ENCODE measurements at regions not wholly inside any gene's neighbourhood (a gene's known extent, or its start where the extent isn't known, plus 50 kb on each side); places are given as distances from the start of the nearest gene placed in this dataset.

DNA sequence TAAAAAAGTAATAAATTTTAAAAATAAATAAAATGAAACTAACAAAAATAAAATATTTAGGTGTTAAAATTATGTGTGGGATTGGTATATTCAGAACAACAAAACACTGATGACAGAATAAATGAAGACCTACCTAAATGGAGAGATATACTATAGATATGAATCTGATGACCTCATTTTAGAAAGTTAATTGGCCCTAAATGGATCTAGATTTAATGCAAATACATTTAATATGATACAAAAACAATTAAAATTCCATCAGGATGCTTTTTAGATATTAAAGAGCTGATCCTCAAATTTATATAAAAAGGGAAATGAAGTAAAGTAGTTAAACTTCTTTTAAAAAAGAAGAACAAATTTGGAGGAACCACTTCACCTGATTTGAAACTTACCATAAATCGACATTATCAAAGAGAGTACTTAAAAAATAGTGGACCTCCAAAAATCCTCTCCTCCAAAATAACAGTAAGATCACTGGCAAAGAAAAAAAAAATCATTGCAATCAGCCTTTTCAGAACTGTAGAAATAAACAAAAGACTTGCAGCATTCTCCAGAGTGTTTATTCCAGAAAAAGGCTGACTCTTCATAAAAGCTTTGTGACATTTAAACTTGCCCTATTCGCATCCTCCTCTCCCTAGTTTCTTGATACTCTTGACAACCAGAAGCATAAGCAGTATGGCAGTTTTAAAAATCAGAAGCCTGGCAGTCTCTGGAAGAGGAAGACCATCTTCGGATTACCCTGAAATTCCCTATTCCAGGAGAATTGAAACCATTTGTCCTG, 125.9 kb upstream of the AKR1E2 start:
- Histone ChIP-seq H3K9me3 (no peaks in the 10 kb centered on the region), H3K27ac (ENCODE audit: low read length) (no peak overlapping the region), H3K4me3 (ENCODE audit: control insufficient read depth in 1 of 2, extremely low read depth in 1 of 2, low read length in 1 of 2) (no peak overlapping the region), H3K27me3 (replicated peaks in 1 of 2; ENCODE audit: control insufficient read depth in 2 of 2, extremely low read depth in 1 of 2, insufficient read depth in 2 of 2, low read length in 1 of 2) (peaks cover 0 to 9% of the 10 kb centered on the region in 2 experiments), H3K4me1 (ENCODE audit: control insufficient read depth in 1 of 2, extremely low read depth in 1 of 2, insufficient read depth in 2 of 2, low read length in 2 of 2) (no peaks in the 10 kb centered on the region), H3K36me3 (ENCODE audit: control insufficient read depth in 2 of 2, extremely low read depth in 1 of 2, insufficient read depth in 1 of 2, low read length in 1 of 2) (no peaks in the 10 kb centered on the region)
- Mint-ChIP-seq H3K36me3 (no peaks in the 10 kb centered on the region), H3K27me3 (peaks cover 13 to 17% of the 10 kb centered on the region in 2 donors), H3K9me3 (no peaks in the 10 kb centered on the region), H3K4me1 (no peaks in the 10 kb centered on the region), H3K4me3 (no peak overlapping the region), H3K27ac (no peak overlapping the region)
- POLR2A ChIA-PET: interaction anchor here in 1 of 2 donors (0.9 kb wide), 1 partner anchor 15 kb away, joined by 8 read pairs; no protein-coding TSS in a partner anchor
- ATAC-seq (replicated peaks in 1 of 4) (no peak), DNase-seq (no peak)
- WGBS (ENCODE audit: insufficient coverage): 100% methylated on average over 1 of the region's 3 CpGs
- CTCF ChIA-PET: interaction anchor here in 1 of 2 donors (0.6 kb wide), 1 partner anchor 9 kb away, joined by 3 read pairs; no protein-coding TSS in a partner anchor

DNA sequence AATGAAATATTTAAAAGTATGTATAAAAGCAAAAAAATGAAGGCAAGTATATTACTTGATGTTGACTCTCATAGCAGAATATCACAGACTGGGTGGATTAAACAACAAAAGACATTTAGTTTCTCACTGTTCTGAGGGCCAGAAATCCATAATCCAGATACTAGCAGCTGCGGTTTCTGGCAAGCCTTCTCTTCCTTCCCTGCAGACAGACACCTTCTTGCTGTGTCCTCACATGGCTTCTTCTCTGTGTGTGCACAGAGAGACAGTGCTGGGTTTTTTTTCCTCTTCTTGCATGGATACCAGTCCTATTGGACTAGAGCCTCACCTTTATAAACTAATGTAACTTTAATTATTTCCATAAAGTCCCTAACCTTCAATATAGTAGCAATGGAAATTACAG, 127.9 kb upstream of the AKR1E2 start:
- CTCF ChIA-PET: no interaction called here
- H3K36me3 ChIP-seq (ENCODE audit: control insufficient read depth in 2 of 2, extremely low read depth in 1 of 2, insufficient read depth in 1 of 2, low read length in 1 of 2): no peaks in the 10 kb centered on the region
- no CpG with 5 or more reads among the region's 1 CpG for WGBS (ENCODE audit: insufficient coverage)
- POLR2A ChIA-PET: no interaction called here
- no peaks in the 10 kb centered on the region for H3K36me3 Mint-ChIP-seq
- no peak overlapping the region for H3K4me3 Mint-ChIP-seq
- no peak overlapping the region for H3K27ac ChIP-seq (ENCODE audit: low read length)
- DNase-seq (no peak), ATAC-seq (replicated peaks in 1 of 4) (no peak)
- H3K27ac Mint-ChIP-seq: no peak overlapping the region
- peaks cover 0 to 9% of the 10 kb centered on the region in 2 experiments for H3K27me3 ChIP-seq (replicated peaks in 1 of 2; ENCODE audit: control insufficient read depth in 2 of 2, extremely low read depth in 1 of 2, insufficient read depth in 2 of 2, low read length in 1 of 2)
- no peaks in the 10 kb centered on the region for H3K9me3 ChIP-seq
- no peaks in the 10 kb centered on the region for H3K4me1 ChIP-seq (ENCODE audit: control insufficient read depth in 1 of 2, extremely low read depth in 1 of 2, insufficient read depth in 2 of 2, low read length in 2 of 2)
- no peaks in the 10 kb centered on the region for H3K9me3 Mint-ChIP-seq
- H3K27me3 Mint-ChIP-seq: peaks cover 7 to 16% of the 10 kb centered on the region in 2 donors
- no peak overlapping the region for H3K4me3 ChIP-seq (ENCODE audit: control insufficient read depth in 1 of 2, extremely low read depth in 1 of 2, low read length in 1 of 2)
- no peaks in the 10 kb centered on the region for H3K4me1 Mint-ChIP-seq

DNA sequence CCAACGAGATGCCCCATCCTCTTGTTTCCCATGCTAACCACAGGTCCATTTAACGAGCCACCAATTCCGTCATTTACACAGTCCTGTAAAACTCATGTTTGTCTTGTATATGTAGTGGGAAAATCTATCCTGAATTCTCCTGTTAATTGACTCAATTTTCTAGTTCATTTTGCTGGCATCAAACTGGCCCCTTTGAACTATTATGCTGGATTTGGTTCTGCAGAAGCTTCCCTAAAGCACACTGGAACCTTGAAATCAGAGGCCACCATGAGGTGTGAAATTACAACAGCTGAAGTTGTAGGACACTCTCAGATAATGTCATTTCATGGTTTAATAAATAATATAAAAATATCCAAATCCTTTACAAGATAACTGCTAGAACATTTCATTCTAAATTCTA, 129.8 kb upstream of the AKR1E2 start:
- no peak for ATAC-seq (replicated peaks in 1 of 4)
- POLR2A ChIA-PET: no interaction called here

DNA sequence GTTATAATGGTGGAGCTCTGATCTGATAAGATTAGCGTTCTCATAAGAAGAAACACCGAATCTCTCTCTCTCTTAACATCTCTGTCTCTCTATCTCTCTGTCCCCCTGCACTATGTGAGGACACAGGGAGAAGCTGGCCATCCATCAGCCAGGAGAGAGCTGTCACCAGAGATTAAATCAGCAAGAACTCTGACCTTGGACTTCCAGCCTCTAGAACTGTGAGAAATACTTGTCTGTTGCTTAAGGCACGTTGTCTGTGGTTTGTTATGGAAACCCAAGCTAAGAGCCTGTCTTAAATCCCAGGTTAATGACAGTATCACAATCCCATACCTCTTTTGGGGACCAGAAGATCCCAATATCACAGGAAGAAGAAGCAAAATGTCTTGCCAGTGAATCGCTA, 132.0 kb upstream of the AKR1E2 start:
- Histone ChIP-seq H3K9me3 (no peaks in the 10 kb centered on the region), H3K27ac (ENCODE audit: low read length) (no peak overlapping the region), H3K36me3 (ENCODE audit: control insufficient read depth in 2 of 2, extremely low read depth in 1 of 2, insufficient read depth in 1 of 2, low read length in 1 of 2) (no peaks in the 10 kb centered on the region), H3K27me3 (replicated peaks in 1 of 2; ENCODE audit: control insufficient read depth in 2 of 2, extremely low read depth in 1 of 2, insufficient read depth in 2 of 2, low read length in 1 of 2) (peaks cover 0 to 9% of the 10 kb centered on the region in 2 experiments), H3K4me3 (ENCODE audit: control insufficient read depth in 1 of 2, extremely low read depth in 1 of 2, low read length in 1 of 2) (no peak overlapping the region), H3K4me1 (ENCODE audit: control insufficient read depth in 1 of 2, extremely low read depth in 1 of 2, insufficient read depth in 2 of 2, low read length in 2 of 2) (no peaks in the 10 kb centered on the region)
- WGBS (ENCODE audit: insufficient coverage): 100% methylated on average over 1 of the region's 4 CpGs
- no peak for ATAC-seq (replicated peaks in 1 of 4)
- Mint-ChIP-seq H3K27ac (no peak overlapping the region), H3K9me3 (no peaks in the 10 kb centered on the region), H3K4me1 (no peaks in the 10 kb centered on the region), H3K4me3 (no peak overlapping the region), H3K27me3 (peaks cover 7 to 16% of the 10 kb centered on the region in 2 donors), H3K36me3 (no peaks in the 10 kb centered on the region)
- DNase-seq: no peak
- ChIA-PET POLR2A (no interaction called here), CTCF (no interaction called here)

More for the DNA sequence above, 129.8 kb upstream of the AKR1E2 start:
- Histone ChIP-seq H3K36me3 (ENCODE audit: control insufficient read depth in 2 of 2, extremely low read depth in 1 of 2, insufficient read depth in 1 of 2, low read length in 1 of 2) (no peaks in the 10 kb centered on the region), H3K4me3 (ENCODE audit: control insufficient read depth in 1 of 2, extremely low read depth in 1 of 2, low read length in 1 of 2) (no peak overlapping the region), H3K9me3 (no peaks in the 10 kb centered on the region), H3K4me1 (ENCODE audit: control insufficient read depth in 1 of 2, extremely low read depth in 1 of 2, insufficient read depth in 2 of 2, low read length in 2 of 2) (no peaks in the 10 kb centered on the region), H3K27ac (ENCODE audit: low read length) (no peak overlapping the region), H3K27me3 (replicated peaks in 1 of 2; ENCODE audit: control insufficient read depth in 2 of 2, extremely low read depth in 1 of 2, insufficient read depth in 2 of 2, low read length in 1 of 2) (peaks cover 0 to 9% of the 10 kb centered on the region in 2 experiments)
- CTCF ChIA-PET: no interaction called here
- H3K4me3 Mint-ChIP-seq: no peak overlapping the region
- no peaks in the 10 kb centered on the region for H3K4me1 Mint-ChIP-seq
- no peaks in the 10 kb centered on the region for H3K9me3 Mint-ChIP-seq
- WGBS (ENCODE audit: insufficient coverage): no CpG with 5 or more reads among the region's 3 CpGs
- H3K36me3 Mint-ChIP-seq: no peaks in the 10 kb centered on the region
- H3K27ac Mint-ChIP-seq: no peak overlapping the region
- DNase-seq: no peak
- peaks cover 7 to 16% of the 10 kb centered on the region in 2 donors for H3K27me3 Mint-ChIP-seq

DNA sequence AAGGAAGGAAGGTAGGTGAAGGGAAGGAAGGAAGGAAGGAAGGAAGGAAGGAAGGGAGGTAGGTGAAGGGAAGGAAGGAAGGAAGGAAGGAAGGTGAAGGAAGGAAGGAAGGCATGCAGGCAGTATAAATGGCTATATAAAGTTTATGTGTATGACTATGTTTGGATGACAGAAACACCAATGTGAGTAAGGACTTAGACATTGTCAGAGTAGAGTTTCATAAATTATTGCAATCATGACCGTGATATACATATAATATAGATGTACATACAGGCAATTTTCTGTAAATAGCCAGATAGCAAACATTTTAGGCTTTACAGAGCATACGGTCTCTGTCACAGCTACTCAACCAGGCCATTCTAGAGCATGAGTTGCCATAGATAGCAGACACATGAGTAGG, 133.8 kb upstream of the AKR1E2 start:
- ATAC-seq (replicated peaks in 1 of 4) (no peak), DNase-seq (no peak)
- no peaks in the 10 kb centered on the region for H3K36me3 Mint-ChIP-seq
- Histone ChIP-seq H3K9me3 (no peaks in the 10 kb centered on the region), H3K36me3 (ENCODE audit: control insufficient read depth in 2 of 2, extremely low read depth in 1 of 2, insufficient read depth in 1 of 2, low read length in 1 of 2) (no peaks in the 10 kb centered on the region), H3K27me3 (replicated peaks in 1 of 2; ENCODE audit: control insufficient read depth in 2 of 2, extremely low read depth in 1 of 2, insufficient read depth in 2 of 2, low read length in 1 of 2) (peaks cover 0 to 6% of the 10 kb centered on the region in 2 experiments), H3K4me1 (ENCODE audit: control insufficient read depth in 1 of 2, extremely low read depth in 1 of 2, insufficient read depth in 2 of 2, low read length in 2 of 2) (no peaks in the 10 kb centered on the region), H3K4me3 (ENCODE audit: control insufficient read depth in 1 of 2, extremely low read depth in 1 of 2, low read length in 1 of 2) (no peak overlapping the region), H3K27ac (ENCODE audit: low read length) (no peak overlapping the region)
- H3K27ac Mint-ChIP-seq: no peak overlapping the region
- H3K9me3 Mint-ChIP-seq: no peaks in the 10 kb centered on the region
- WGBS (ENCODE audit: insufficient coverage): no CpG with 5 or more reads among the region's 2 CpGs
- CTCF ChIA-PET: no interaction called here
- POLR2A ChIA-PET: no interaction called here
- H3K27me3 Mint-ChIP-seq: peaks cover 7 to 12% of the 10 kb centered on the region in 2 donors
- H3K4me3 Mint-ChIP-seq: no peak overlapping the region
- no peaks in the 10 kb centered on the region for H3K4me1 Mint-ChIP-seq

DNA sequence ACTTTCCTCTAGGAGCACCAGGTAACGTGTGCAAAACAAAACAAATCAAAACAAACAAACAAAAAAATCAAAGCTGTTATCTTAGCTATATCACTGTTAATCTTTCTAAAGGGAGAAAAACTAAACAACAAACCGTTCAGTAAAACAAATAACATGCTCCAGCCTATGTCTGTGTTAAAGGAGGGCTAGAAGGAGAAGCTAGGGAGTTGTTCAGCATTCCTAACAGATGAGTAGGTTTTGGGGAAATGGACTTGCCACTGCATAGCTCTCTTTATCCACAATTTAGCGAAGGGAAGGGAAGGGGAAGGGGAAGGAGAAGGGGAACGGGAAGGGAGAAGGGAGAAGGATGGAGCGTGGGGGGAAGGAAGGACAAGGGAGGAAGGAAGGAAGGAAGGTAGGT, 134.2 kb upstream of the AKR1E2 start:
- DNase-seq (no peak), ATAC-seq (replicated peaks in 1 of 4) (no peak)
- POLR2A ChIA-PET: interaction anchor here in 1 of 2 donors (0.5 kb wide), 1 partner anchor 44 kb away, joined by 3 read pairs; no protein-coding TSS in a partner anchor
- CTCF ChIA-PET: interaction anchor here in 1 of 2 donors (0.6 kb wide), 1 partner anchor 9 kb away, joined by 3 read pairs; no protein-coding TSS in a partner anchor
- no CpG with 5 or more reads among the region's 5 CpGs for WGBS (ENCODE audit: insufficient coverage)
- Histone ChIP-seq H3K27ac (ENCODE audit: low read length) (no peak overlapping the region), H3K4me1 (ENCODE audit: control insufficient read depth in 1 of 2, extremely low read depth in 1 of 2, insufficient read depth in 2 of 2, low read length in 2 of 2) (no peaks in the 10 kb centered on the region), H3K36me3 (ENCODE audit: control insufficient read depth in 2 of 2, extremely low read depth in 1 of 2, insufficient read depth in 1 of 2, low read length in 1 of 2) (no peaks in the 10 kb centered on the region), H3K27me3 (replicated peaks in 1 of 2; ENCODE audit: control insufficient read depth in 2 of 2, extremely low read depth in 1 of 2, insufficient read depth in 2 of 2, low read length in 1 of 2) (peaks cover 0 to 4% of the 10 kb centered on the region in 2 experiments), H3K4me3 (ENCODE audit: control insufficient read depth in 1 of 2, extremely low read depth in 1 of 2, low read length in 1 of 2) (no peak overlapping the region), H3K9me3 (no peaks in the 10 kb centered on the region)
- H3K9me3 Mint-ChIP-seq: no peaks in the 10 kb centered on the region
- H3K27ac Mint-ChIP-seq: no peak overlapping the region
- no peaks in the 10 kb centered on the region for H3K4me1 Mint-ChIP-seq
- no peaks in the 10 kb centered on the region for H3K36me3 Mint-ChIP-seq
- H3K27me3 Mint-ChIP-seq: peaks cover 4 to 9% of the 10 kb centered on the region in 2 donors
- no peak overlapping the region for H3K4me3 Mint-ChIP-seq
